Right lobe of liver (tissue), 6 donors: ENCODE measurements at regions not wholly inside any gene's neighbourhood (a gene's known extent, or its start where the extent isn't known, plus 50 kb on each side); places are given as distances from the start of the nearest gene placed in this dataset.
A peak's percentile ranks its signal among the peaks of the same experiment; 100 is the strongest.

ENCODE experiments used
- ATAC-seq, 4 donors: fragments of 200-7000 bp; cut with Tn5 transposase; one replicate each; pipeline ENCODE4 v1.9.1; 2020; ENCODE audit warnings: mild to moderate bottlenecking in 4 of 4, moderate library complexity in 4 of 4
- DNase-seq, 3 donors: peaks; one replicate each; pipeline ENCODE4 v3.0.0-alpha.2; 2020
- H3K27ac ChIP-seq, 3 donors: fragments of 200-600 bp; one replicate each; pipeline ENCODE4 v1.8.0; 2022
- H3K27me3 ChIP-seq, 2 donors: fragments of 200-600 bp; one replicate each; pipeline ENCODE4 v1.8.0; 2022
- H3K36me3 ChIP-seq, 4 donors: fragments of 200-600 bp; sonication (generic) in 1 of 4; one replicate each; pipeline versions ENCODE4 v1.5.1 to v1.8.0; 2017 to 2022; ENCODE audit warnings: control low read depth in 1 of 4
- H3K4me1 ChIP-seq, 4 donors: fragments of 200-600 bp; sonication (generic) in 1 of 4; one replicate each; pipeline versions ENCODE4 v1.5.1 to v1.8.0; 2017 to 2022; ENCODE audit warnings: control low read depth in 1 of 4
- H3K4me3 ChIP-seq, 3 donors: fragments of 200-600 bp; one replicate each; pipeline ENCODE4 v1.8.0; 2022
- H3K9me3 ChIP-seq, 4 donors: fragments of 200-600 bp; sonication (generic) in 1 of 4; one replicate each; pipeline versions ENCODE4 v1.5.1 to v1.8.0; 2017 to 2022; ENCODE audit warnings: control low read depth in 1 of 4
- CTCF ChIP-seq, 4 donors: fragments of 200-600 bp in 3 of 4; fragments of 450-650 bp in 1 of 4; IDR thresholded peaks; one replicate each; pipeline versions ENCODE4 v1.5.1 to v1.8.0; 2016 to 2022; ENCODE audit warnings: antibody characterized with exemption in 4 of 4, mild to moderate bottlenecking in 2 of 4
- POLR2A ChIP-seq: fragments of 450-650 bp; IDR thresholded peaks from one replicate; pipeline ENCODE4 v1.6.1; 2017; ENCODE audit warnings: antibody characterized with exemption, mild to moderate bottlenecking
- WGBS: methylation state at CpG from one replicate; pipeline ENCODE4 v1.1.6; 2018; ENCODE audit warnings: low coverage, low lambda C conversion rate; ENCODE audit not compliant: insufficient coverage; ENCODE audit errors: missing lambda C conversion rate; 5-methylcytosine and 5-hydroxymethylcytosine counted together
- intact Hi-C, 2 donors: fragments of 100-400 bp; cut with DNase I; formaldehyde crosslinking; loops; one replicate each; pipeline versions ENCODE4 v1.11.2 to v1.14.1; 2022
- donor health status: DM: no; HTN: yes; CAD: no.
- donor health status: DM: no; HTN: no; CAD: no.
- donor health status: DM: no; HTN: no; CAD: no.
- donor health status: DM: no; HTN: yes; CAD: no.
- donor health status: DM: no; HTN: yes; CAD: no.

- Histone ChIP-seq H3K9me3 (no peaks in the 10 kb centered on the region), H3K4me3 (no peak overlapping the region), H3K27ac (no peak overlapping the region), H3K4me1 (no peaks in the 10 kb centered on the region), H3K27me3 (no peaks in the 10 kb centered on the region), H3K36me3 (no peaks in the 10 kb centered on the region)
- DNase-seq: no peak
- 58% methylated on average over 4 of the region's 4 CpGs for WGBS
- peak in 1 of 4 donors; percentile 51 for ATAC-seq
- no peak for TF ChIP-seq CTCF (IDR thresholded peaks at IDR 0.05)
- TF ChIP-seq POLR2A: no peak
- intact Hi-C loops: no loop called here
Observed at GRCh38 chr1:199878823-199879222, 148.7 kb upstream of the NR5A2 start.

GRCh38 chr1:199898654-199899053 lies 128.9 kb upstream of the NR5A2 start:
- Histone ChIP-seq H3K36me3 (no peaks in the 10 kb centered on the region), H3K4me3 (no peak overlapping the region), H3K4me1 (no peaks in the 10 kb centered on the region), H3K27ac (no peak overlapping the region), H3K27me3 (no peaks in the 10 kb centered on the region), H3K9me3 (no peaks in the 10 kb centered on the region)
- 100% methylated on average over 1 of the region's 1 CpG for WGBS
- DNase-seq: no peak
- intact Hi-C loops: no loop called here
- TF ChIP-seq POLR2A: no peak
- no peak for TF ChIP-seq CTCF (IDR thresholded peaks at IDR 0.05)
- ATAC-seq: no peak

- no peak for ATAC-seq
- Histone ChIP-seq H3K27ac (no peak overlapping the region), H3K27me3 (no peaks in the 10 kb centered on the region), H3K4me3 (no peak overlapping the region), H3K4me1 (no peaks in the 10 kb centered on the region), H3K36me3 (no peaks in the 10 kb centered on the region), H3K9me3 (no peaks in the 10 kb centered on the region)
- DNase-seq: no peak
- intact Hi-C loops: no loop called here
- TF ChIP-seq POLR2A (no peak), CTCF (IDR thresholded peaks at IDR 0.05) (no peak)
Observed at GRCh38 chr1:199901341-199901740, 126.2 kb upstream of the NR5A2 start.

- TF ChIP-seq POLR2A: no peak
- no peak for TF ChIP-seq CTCF (IDR thresholded peaks at IDR 0.05)
- 49% methylated on average over 2 of the region's 2 CpGs for WGBS
- H3K4me3 ChIP-seq: no peak overlapping the region
- ATAC-seq (no peak), DNase-seq (no peak)
- no peaks in the 10 kb centered on the region for H3K27me3 ChIP-seq
- no peaks in the 10 kb centered on the region for H3K4me1 ChIP-seq
- H3K27ac ChIP-seq: no peak overlapping the region
- intact Hi-C loops: no loop called here
- H3K9me3 ChIP-seq: no peaks in the 10 kb centered on the region
- H3K36me3 ChIP-seq: no peaks in the 10 kb centered on the region
Observed at GRCh38 chr1:199907361-199907760, 120.1 kb upstream of the NR5A2 start.

GRCh38 chr1:199909137-199909536 lies 118.4 kb upstream of the NR5A2 start:
- Histone ChIP-seq H3K27me3 (no peaks in the 10 kb centered on the region), H3K9me3 (no peaks in the 10 kb centered on the region), H3K4me3 (no peak overlapping the region), H3K36me3 (no peaks in the 10 kb centered on the region), H3K4me1 (no peaks in the 10 kb centered on the region), H3K27ac (no peak overlapping the region)
- WGBS: 65% methylated on average over 5 of the region's 5 CpGs
- ATAC-seq (no peak), DNase-seq (no peak)
- intact Hi-C loops: no loop called here
- TF ChIP-seq POLR2A: no peak
- TF ChIP-seq CTCF (IDR thresholded peaks at IDR 0.05): no peak
